HL-60 (cell line): ENCODE measurements at regions not wholly inside any gene's neighbourhood (a gene's known extent, or its start where the extent isn't known, plus 50 kb on each side); places are given as distances from the start of the nearest gene placed in this dataset.

Source experiments
- DNase-seq, 2 experiments: peaks; one replicate each; pipeline ENCODE4 v3.0.0-alpha.2; 2010 to 2020; ENCODE audit warnings: low read depth in 1 of 2, low spot score in 1 of 2
- H3K27ac ChIP-seq: fragments of 250-450 bp; sonication (Bioruptor Pico); replicated peaks from 2 replicates; pipeline ENCODE4 v1.5.1; 2020; ENCODE audit warnings: mild to moderate bottlenecking, moderate library complexity
- H3K27me3 ChIP-seq: fragments of 250-450 bp; sonication (Bioruptor Pico); 2 replicates; pipeline ENCODE4 v1.5.1; 2021; ENCODE audit warnings: mild to moderate bottlenecking, moderate library complexity; ENCODE audit not compliant: insufficient read depth, poor library complexity, severe bottlenecking
- H3K4me3 ChIP-seq: replicated peaks from 2 replicates; pipeline ENCODE4 v1.5.1; 2011; ENCODE audit warnings: mild to moderate bottlenecking, control low read depth, low read length; ENCODE audit not compliant: insufficient read depth
- GABPA ChIP-seq: IDR thresholded peaks from 2 replicates; pipeline ENCODE4 v1.6.1; 2012; ENCODE audit warnings: low read depth
- POLR2AphosphoS5 ChIP-seq: IDR thresholded peaks from 2 replicates; pipeline ENCODE4 v1.6.1; 2012; ENCODE audit warnings: low read depth
- REST ChIP-seq: IDR thresholded peaks from 2 replicates; pipeline ENCODE4 v1.6.1; 2012; ENCODE audit warnings: low read depth; ENCODE audit not compliant: insufficient replicate concordance
- SPI1 ChIP-seq: IDR thresholded peaks from 2 replicates; pipeline ENCODE4 v1.6.1; 2012; ENCODE audit warnings: low read depth, mild to moderate bottlenecking, borderline replicate concordance
- TF ChIP-seq, protein P1 (sequence below): IDR thresholded peaks from one replicate; pipeline ENCODE4 v1.5.1; 2011; ENCODE audit warnings: low read length, control low read depth, inconsistent platforms; ENCODE audit not compliant: insufficient read depth

- H3K4me3 ChIP-seq, result no peak overlapping the region
- DNase-seq, result no peak
- no peak overlapping the region for H3K27ac ChIP-seq
- TF ChIP-seq SPI1, result no peak
- TF ChIP-seq, protein P1, sequence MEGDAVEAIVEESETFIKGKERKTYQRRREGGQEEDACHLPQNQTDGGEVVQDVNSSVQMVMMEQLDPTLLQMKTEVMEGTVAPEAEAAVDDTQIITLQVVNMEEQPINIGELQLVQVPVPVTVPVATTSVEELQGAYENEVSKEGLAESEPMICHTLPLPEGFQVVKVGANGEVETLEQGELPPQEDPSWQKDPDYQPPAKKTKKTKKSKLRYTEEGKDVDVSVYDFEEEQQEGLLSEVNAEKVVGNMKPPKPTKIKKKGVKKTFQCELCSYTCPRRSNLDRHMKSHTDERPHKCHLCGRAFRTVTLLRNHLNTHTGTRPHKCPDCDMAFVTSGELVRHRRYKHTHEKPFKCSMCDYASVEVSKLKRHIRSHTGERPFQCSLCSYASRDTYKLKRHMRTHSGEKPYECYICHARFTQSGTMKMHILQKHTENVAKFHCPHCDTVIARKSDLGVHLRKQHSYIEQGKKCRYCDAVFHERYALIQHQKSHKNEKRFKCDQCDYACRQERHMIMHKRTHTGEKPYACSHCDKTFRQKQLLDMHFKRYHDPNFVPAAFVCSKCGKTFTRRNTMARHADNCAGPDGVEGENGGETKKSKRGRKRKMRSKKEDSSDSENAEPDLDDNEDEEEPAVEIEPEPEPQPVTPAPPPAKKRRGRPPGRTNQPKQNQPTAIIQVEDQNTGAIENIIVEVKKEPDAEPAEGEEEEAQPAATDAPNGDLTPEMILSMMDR, result no peak
- TF ChIP-seq POLR2AphosphoS5, result no peak
- TF ChIP-seq REST, result no peak
- no peak for TF ChIP-seq GABPA
- H3K27me3 ChIP-seq, result no peaks in the 10 kb centered on the region
These were observed 370.3 kb upstream of the PLSCR5 start for GRCh38 chr3:146975476-146975875.

GRCh38 chr3:146975032-146975431 lies 369.9 kb upstream of the PLSCR5 start:
- Histone ChIP-seq H3K27me3 (no peaks in the 10 kb centered on the region), H3K27ac (no peak overlapping the region), H3K4me3 (no peak overlapping the region)
- DNase-seq, result no peak
- no peak for TF ChIP-seq SPI1
- TF ChIP-seq GABPA, result no peak
- no peak for TF ChIP-seq POLR2AphosphoS5
- TF ChIP-seq, protein P1, result no peak
- TF ChIP-seq REST, result no peak

- TF ChIP-seq REST, result no peak
- no peak for TF ChIP-seq SPI1
- TF ChIP-seq, protein P1, result no peak
- TF ChIP-seq POLR2AphosphoS5, result no peak
- TF ChIP-seq GABPA, result no peak
These were observed 368.9 kb upstream of the PLSCR5 start for GRCh38 chr3:146974001-146974400.

More at GRCh38 chr3:146974001-146974400, 368.9 kb upstream of the PLSCR5 start:
- DNase-seq, result no peak
- H3K27me3 ChIP-seq, result no peaks in the 10 kb centered on the region
- no peak overlapping the region for H3K27ac ChIP-seq
- H3K4me3 ChIP-seq, result no peak overlapping the region
